NT2/D1 (cell line): ENCODE measurements at regions not wholly inside any gene's neighbourhood (a gene's known extent, or its start where the extent isn't known, plus 50 kb on each side); places are given as distances from the start of the nearest gene placed in this dataset.

ENCODE experiments used
- DNase-seq: peaks from one replicate; pipeline ENCODE4 v3.0.0-alpha.2; 2011; ENCODE audit warnings: low read depth, low spot score
- H3K27me3 ChIP-seq: 2 replicates; pipeline ENCODE4 v1.6.0; 2011; ENCODE audit warnings: mild to moderate bottlenecking; ENCODE audit not compliant: insufficient read length, insufficient read depth
- H3K36me3 ChIP-seq: 2 replicates; pipeline ENCODE4 v1.6.1; 2011; ENCODE audit warnings: mild to moderate bottlenecking, low read length, mixed read lengths; ENCODE audit not compliant: insufficient read depth, insufficient read length
- H3K4me1 ChIP-seq: 2 replicates; pipeline ENCODE4 v1.5.1; 2011; ENCODE audit not compliant: insufficient read depth, insufficient read length
- H3K4me3 ChIP-seq: 2 replicates; pipeline ENCODE4 v1.5.1; 2011; ENCODE audit warnings: low read depth; ENCODE audit not compliant: insufficient read length
- H3K9ac ChIP-seq: 2 replicates; pipeline ENCODE4 v1.6.0; 2011; ENCODE audit warnings: low read depth; ENCODE audit not compliant: insufficient read length
- H3K9me3 ChIP-seq: 2 replicates; pipeline ENCODE4 v1.5.1; 2011; ENCODE audit warnings: mild to moderate bottlenecking, low read length; ENCODE audit not compliant: insufficient read depth
- SUZ12 ChIP-seq: IDR thresholded peaks from 2 replicates; pipeline ENCODE4 v1.6.1; 2011; ENCODE audit not compliant: insufficient read length, insufficient read depth; ENCODE audit errors: extremely low read depth
- YY1 ChIP-seq: IDR thresholded peaks from 2 replicates; pipeline ENCODE4 v1.6.1; 2011; ENCODE audit not compliant: insufficient read length, insufficient read depth
- ZNF274 ChIP-seq: IDR thresholded peaks from 2 replicates; pipeline ENCODE4 v1.6.1; 2011; ENCODE audit warnings: mild to moderate bottlenecking, low read depth, low read length

DNA sequence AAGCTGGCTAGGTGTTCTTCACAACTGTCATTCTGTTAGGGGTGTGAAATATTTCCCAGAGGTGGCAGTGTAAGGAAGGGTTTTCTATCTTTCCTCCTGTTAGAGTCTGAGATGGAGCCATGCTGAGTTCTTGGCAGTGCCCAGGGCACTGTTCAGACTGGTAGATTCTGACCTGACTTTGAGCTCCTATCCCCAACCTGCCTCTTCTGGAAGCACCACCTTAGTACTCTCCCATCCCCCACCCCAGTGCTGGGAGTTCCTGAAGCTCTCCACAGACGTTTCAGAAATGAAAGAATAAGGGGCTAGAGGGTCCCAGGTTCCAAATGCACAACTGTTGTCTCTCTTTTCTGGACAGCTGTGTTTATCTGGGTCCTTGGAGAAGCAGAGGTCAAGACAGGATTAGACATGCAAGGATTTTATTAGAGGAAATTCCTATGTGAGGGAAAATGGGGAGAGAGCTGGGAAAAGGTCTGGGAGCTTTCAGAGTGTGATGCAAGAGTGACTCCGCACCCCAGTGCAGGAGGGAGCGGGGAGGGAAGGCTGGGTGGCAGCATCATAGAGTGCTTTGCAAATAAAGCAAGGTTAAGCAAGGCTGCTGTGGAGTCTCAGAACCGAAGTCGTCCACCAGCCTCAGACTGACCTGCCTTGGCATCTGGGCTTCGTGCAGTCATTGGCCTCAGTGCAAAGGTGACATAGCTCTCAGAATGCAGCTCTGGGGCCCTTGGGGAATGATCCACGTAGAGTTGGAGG lies 75.5 kb downstream of the SLC4A3 start:
- Histone ChIP-seq H3K4me1 (peaks cover 12% of the 10 kb centered on the region), H3K9me3 (no peaks in the 10 kb centered on the region), H3K4me3 (no peak overlapping the region), H3K9ac (no peak overlapping the region), H3K36me3 (no peaks in the 10 kb centered on the region), H3K27me3 (no peaks in the 10 kb centered on the region)
- DNase-seq, result no peak
- TF ChIP-seq ZNF274 (no peak), YY1 (no peak), SUZ12 (no peak)

DNA sequence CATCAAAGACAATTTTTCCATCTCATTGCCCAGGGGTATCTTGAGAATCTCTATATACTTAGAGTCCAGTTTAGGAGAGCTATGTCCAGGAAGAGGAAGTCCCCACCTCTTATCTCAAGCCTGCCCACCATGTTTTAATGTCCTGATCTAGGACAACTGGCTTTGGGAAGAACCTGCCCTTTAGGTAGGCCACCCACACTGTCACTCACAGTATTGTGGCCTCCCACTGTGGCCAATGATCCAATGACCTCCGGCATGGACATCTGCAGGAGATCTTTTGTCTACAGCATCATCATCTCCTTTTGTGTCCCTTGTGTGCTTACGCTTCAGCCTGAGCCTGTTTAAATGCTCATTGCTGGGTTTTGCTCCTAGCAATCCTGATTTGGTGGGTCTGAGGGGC lies 77.4 kb downstream of the SLC4A3 start:
- Histone ChIP-seq H3K4me3 (no peak overlapping the region), H3K27me3 (no peaks in the 10 kb centered on the region), H3K9ac (no peak overlapping the region), H3K36me3 (no peaks in the 10 kb centered on the region), H3K4me1 (peaks cover 10% of the 10 kb centered on the region), H3K9me3 (no peaks in the 10 kb centered on the region)
- TF ChIP-seq YY1 (no peak), SUZ12 (no peak), ZNF274 (no peak)
- no peak for DNase-seq

- DNase-seq, result no peak
- H3K9ac ChIP-seq, result no peak overlapping the region
- H3K9me3 ChIP-seq, result no peaks in the 10 kb centered on the region
- TF ChIP-seq YY1 (no peak), ZNF274 (no peak), SUZ12 (no peak)
- H3K27me3 ChIP-seq, result no peaks in the 10 kb centered on the region
- H3K36me3 ChIP-seq, result no peaks in the 10 kb centered on the region
- H3K4me1 ChIP-seq, result peaks cover 10% of the 10 kb centered on the region
- H3K4me3 ChIP-seq, result no peak overlapping the region
Observed at GRCh38 chr2:219706823-219707281, 79.4 kb downstream of the SLC4A3 start.

DNA sequence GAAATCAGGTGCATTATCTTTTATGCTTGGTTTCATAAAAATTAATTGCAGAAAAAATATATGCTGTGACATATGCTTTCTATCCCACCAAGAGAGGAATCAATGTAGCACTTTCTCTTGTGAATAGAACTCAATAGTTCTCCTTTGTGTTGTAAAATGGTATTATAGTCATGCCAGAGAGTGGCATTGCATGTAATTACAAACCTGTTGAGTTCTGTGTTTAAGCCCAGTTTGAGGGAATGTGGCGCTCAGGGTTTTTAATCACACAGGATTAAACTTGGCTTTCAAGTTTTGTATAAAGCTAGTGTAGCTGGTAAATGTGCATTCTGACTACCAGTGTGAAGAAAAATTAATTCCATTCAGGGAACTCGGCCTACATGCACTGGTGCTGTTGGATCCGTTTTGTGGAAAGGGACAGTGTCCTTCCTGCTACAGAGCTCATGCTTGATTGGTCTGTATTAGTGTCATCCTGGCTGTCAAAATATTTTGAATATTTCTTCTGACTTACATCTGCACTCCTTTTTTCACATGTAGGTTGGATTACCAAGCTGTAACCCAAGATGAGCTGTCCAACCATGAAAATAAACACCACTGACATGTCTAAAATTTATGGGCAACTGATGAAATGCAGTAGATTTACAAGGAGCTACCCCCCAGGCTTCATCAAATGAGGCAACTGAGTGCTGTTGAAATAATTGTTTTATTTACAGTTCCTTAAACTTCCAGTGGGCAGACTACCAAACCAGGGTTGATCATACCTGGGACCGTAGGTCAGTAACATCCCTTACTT lies 80.3 kb downstream of the SLC4A3 start:
- Histone ChIP-seq H3K9me3 (peaks cover 6% of the 10 kb centered on the region; the same call in 1 of the 2 replicates), H3K27me3 (no peaks in the 10 kb centered on the region), H3K4me3 (no peak overlapping the region), H3K4me1 (peaks cover 7% of the 10 kb centered on the region), H3K9ac (no peak overlapping the region), H3K36me3 (no peaks in the 10 kb centered on the region)
- no peak for DNase-seq
- TF ChIP-seq ZNF274, result no peak
- no peak for TF ChIP-seq YY1
- TF ChIP-seq SUZ12, result no peak

DNA sequence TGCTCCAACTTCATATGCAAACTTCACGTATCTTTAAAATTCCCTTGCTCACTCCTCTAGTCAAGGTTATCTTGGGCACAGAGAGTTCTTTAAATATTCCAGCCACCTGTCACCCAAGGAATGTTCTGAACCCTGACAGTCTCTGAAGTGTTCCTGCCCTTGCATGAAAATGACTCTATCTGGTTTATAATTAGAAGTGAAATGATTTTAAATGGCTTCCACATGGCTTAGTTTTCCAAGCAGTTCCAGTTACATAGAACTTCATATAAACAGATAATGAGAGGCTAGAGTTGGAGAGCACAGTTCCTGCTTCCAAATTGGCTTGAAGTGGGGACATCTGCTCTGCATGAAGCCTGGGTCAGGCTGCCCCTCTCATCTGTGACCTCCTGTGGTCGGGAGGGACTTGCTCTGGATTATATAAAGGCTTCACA lies 81.9 kb downstream of the SLC4A3 start:
- TF ChIP-seq SUZ12 (no peak), YY1 (no peak), ZNF274 (no peak)
- H3K4me3 ChIP-seq, result no peak overlapping the region
- no peaks in the 10 kb centered on the region for H3K36me3 ChIP-seq
- H3K9me3 ChIP-seq, result peaks cover 22% of the 10 kb centered on the region; the same call in 1 of the 2 replicates
- no peaks in the 10 kb centered on the region for H3K27me3 ChIP-seq
- no peak overlapping the region for H3K9ac ChIP-seq
- H3K4me1 ChIP-seq, result peaks cover 4% of the 10 kb centered on the region
- no peak for DNase-seq

DNA sequence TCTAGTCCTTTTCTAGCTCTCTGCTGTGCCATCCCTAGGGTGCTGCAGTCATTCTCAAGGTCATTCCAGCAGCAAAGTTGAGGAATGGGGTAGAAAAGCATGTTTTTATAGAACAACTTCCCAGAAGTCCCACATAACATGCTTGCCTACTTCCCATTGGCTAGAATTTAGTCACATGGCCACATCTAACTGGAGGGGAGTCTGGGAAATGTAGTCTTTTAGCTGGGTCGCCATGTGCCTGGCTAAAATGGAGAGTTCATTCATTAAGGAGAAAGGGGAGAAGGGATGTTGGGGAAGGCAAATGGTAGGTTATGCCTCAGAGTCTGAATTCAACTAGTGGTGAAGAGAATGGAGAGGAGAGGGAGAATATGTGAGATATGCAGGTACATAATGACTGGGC lies 85.7 kb downstream of the SLC4A3 start:
- Histone ChIP-seq H3K27me3 (no peaks in the 10 kb centered on the region), H3K36me3 (no peaks in the 10 kb centered on the region), H3K9me3 (peaks cover 22% of the 10 kb centered on the region), H3K4me3 (no peak overlapping the region), H3K4me1 (no peaks in the 10 kb centered on the region), H3K9ac (no peak overlapping the region)
- DNase-seq, result no peak
- TF ChIP-seq YY1 (no peak), ZNF274 (no peak), SUZ12 (no peak)

DNA sequence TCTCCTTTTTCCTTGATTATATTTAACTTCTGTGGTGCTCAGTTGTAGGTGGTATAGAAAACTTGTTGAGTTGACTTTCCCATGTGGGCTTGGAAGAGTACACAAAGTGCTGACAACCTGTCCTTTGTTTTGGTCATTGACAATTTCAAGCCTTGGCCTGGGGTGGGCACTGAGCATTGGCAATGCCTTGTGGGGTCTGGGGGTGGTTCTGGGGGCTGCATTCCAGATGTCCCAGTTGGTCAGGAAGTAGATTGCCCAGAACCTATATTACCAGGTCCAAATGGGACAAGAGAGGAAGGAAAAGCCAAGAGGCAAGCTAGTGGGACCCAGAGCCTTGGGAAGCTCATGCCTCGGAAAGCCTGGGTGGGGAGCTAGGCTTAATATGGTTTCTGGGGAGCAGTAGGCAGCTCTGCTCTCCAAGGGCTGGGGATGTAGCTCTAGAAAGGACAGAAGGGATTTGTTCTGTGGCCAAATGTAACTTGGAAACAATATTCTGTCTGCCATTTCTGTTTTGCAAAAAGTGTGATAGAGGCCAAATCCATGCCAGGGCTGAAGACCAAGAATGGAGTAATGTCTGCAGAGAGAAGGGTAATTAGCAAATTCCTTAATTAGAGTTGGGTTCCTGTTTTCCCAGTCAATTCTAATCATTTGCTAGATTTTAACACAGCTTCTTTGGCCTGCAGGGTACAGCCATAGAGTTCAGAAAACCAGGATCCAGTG lies 87.4 kb downstream of the SLC4A3 start:
- no peaks in the 10 kb centered on the region for H3K27me3 ChIP-seq
- H3K9ac ChIP-seq, result no peak overlapping the region
- H3K9me3 ChIP-seq, result peaks cover 22% of the 10 kb centered on the region
- no peaks in the 10 kb centered on the region for H3K36me3 ChIP-seq
- DNase-seq, result no peak
- no peaks in the 10 kb centered on the region for H3K4me1 ChIP-seq
- H3K4me3 ChIP-seq, result no peak overlapping the region
- TF ChIP-seq SUZ12 (no peak), ZNF274 (no peak), YY1 (no peak)
